SK-MEL-5 (cell line): ENCODE measurements at regions not wholly inside any gene's neighbourhood (a gene's known extent, or its start where the extent isn't known, plus 50 kb on each side); places are given as distances from the start of the nearest gene placed in this dataset.
A peak's percentile ranks its signal among the peaks of the same experiment; 100 is the strongest.

Experiments used
- DNase-seq: peaks from one replicate; pipeline ENCODE4 v3.0.0-alpha.2; 2016; ENCODE audit warnings: low read depth, low spot score
- in situ Hi-C: cut with HindIII; loops from 2 replicates; pipeline ENCODE4 v1.10.0; 2016; ENCODE audit warnings: low sequenced_read_pairs, high pct_unique_total_duplicates, low pct_unique_long_range_greater_than_20kb

DNA sequence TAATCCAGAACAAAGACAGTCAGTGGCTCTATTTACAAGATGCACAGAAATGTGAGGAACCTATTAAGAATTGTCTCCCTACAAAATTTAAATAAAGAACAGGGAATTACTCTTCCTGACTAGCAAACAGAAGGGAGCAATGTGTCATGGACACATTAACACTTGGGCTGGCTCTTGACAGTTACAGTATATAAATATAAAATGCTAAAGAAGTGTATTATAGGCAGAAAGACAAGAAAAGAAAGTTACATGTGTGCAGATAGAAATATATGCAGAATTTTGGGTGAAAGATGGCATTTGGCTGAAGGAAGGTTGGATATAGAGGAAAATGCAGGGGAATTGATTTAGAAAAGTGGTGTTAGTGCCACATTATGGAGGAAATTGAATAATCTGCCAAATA, 2257.1 kb upstream of the ACO1 start:
- no peak for DNase-seq
- in situ Hi-C loops: no loop called here

DNA sequence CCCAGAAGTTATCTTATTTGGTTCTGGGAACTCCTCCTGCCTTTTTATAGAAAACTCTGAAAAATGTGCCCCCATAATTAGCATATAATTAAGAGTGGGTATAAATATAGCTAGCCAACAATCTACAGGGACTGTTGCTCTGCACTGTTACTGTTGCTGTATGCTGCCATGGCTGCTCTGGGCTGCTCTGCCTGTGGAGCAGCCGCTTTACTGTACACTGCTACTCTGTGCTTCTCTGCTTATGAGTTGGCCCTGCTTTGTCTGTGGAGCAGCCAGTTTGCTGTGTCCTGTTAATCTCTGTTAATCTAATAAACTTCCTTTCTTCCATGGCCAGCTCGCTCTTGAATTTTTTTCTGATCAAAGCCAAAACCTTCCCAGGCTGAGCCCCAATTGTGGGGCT, 2244.0 kb upstream of the ACO1 start:
- DNase-seq: no peak
- in situ Hi-C loops: no loop called here

DNA sequence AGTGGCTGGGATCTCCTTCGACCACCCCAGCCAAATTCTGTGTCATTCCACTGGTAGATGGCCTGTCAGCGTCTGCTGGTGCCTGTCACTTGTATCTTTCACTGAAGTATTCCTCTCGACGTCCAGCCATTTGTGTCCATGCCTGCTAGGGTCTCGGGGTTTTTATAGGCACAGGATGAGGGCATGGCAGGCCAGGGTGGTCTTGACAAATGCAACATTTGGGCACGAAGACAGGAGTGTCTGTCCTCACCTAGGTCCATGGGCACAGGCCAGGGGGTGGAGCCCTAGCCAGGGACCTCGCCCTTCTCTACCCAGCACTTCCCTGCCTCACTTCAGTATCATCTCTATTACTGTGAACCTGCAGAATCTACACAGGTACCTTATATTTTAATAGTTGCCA, 2223.9 kb upstream of the ACO1 start:
- in situ Hi-C loops: no loop called here
- DNase-seq: no peak

DNA sequence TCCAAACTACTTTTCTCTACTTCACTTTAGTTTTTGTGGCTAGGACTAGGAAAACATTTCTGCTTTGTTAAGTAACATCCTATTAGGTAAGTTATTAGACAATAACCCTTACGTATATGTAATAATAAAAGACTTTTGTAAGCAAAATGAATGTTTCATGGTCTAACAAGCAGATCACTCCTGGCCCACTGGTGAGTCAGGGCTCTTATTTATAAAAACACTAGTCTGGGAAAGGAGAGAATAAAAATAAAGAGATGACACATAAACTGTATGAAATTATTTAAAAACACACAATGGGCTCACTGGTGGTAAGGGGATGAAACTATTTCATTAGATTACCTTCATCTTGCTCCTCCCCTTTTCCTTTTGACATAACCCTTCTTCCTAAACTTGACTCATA, 2212.2 kb upstream of the ACO1 start:
- DNase-seq: no peak
- in situ Hi-C loops: no loop called here

DNA sequence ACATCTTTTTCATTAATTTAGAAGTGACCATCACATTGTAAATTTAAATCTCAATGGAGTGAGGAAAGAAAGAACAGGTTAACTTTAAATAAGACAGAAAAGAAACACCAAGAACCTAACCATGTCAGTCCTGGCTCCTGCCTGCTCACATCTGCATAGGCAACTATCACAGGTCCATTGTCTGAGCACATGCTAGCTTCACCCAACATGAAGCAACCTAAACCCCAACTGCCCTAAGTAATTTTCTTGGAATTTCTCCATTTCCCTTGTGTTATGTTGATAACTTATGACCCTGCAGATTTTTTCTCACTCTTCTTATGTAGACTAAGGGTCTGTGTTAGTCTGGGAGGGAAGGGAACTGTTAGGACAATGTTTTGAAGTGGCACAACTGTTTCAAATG, 2205.8 kb upstream of the ACO1 start:
- in situ Hi-C loops: no loop called here

DNA sequence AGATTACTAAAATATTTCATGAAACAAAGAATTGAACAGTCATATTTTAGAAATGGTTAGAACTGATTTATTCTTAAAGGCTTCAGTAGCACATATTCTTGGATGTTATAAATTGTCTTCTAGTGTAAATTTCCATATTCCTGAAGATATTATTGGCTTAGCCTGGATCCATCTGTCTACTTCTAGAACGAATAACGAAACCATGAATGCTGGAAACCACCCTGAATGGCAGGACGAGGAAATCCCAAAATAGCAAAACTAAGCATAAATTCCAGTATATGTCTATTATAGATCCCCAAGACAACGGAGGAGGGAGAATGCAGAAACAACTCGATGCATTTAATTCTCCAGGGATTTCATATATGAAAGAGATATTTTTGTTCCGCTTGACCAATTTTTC, 2191.0 kb upstream of the ACO1 start:
- in situ Hi-C loops: no loop called here
- DNase-seq: no peak

More for the DNA sequence above, 2205.8 kb upstream of the ACO1 start:
- no peak for DNase-seq

DNA sequence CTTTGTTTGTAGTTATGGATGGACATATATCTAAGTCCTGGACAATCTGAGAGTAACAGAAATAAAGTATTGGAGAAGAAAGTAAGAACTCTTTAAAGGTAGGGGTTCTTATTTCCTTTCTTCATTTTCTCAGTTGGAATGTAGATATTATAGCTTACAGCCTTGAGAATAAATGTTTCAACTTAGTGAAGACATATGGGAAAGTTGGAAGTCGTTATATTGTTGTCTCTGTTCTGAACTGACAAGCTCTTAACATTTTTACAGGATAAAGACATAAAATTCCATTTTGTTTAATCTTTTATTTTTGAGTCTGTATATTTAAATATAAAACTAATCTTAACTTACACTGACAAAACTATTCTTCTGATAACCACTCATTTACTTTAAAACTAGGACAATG, 2187.5 kb upstream of the ACO1 start:
- in situ Hi-C loops: no loop called here
- no peak for DNase-seq

DNA sequence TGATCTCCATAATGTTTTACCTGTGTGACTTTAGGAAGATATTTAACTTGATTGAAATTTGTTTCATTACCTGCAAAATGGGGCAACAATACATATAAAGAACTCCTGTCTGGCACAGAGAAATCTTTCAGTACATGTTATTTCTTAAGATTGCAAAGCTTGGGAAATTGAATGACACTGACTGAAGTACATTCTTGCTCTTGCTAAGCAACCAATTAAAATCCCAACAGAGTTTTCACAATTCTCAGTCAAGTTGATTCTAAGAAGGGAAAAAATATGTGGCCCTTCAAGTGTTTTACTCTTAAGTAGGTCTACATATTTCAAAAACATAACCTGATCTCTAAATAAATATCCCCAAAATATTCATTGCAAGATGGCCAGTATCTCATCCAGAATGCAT, 2187.0 kb upstream of the ACO1 start:
- in situ Hi-C loops: no loop called here
- no peak for DNase-seq

DNA sequence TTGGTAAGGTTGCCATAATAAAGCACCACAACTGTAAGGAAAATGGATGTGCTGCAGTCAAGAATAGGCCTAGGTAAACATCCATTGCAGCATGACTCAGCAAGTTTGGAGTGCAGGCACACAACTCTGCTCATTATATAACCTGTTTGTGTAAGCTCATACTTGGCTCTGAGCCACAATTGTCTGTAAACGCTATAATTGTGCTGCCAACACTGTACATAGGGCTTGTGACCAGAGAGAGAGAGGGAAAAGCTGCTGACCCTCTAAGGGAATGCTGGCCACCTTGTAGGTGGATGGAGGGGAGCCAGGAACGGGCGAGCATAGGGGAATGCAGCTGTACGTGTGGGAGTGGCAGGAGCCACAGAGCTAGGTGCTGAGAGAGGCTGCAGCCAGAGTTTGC, 2186.5 kb upstream of the ACO1 start:
- DNase-seq: no peak
- in situ Hi-C loops: no loop called here

DNA sequence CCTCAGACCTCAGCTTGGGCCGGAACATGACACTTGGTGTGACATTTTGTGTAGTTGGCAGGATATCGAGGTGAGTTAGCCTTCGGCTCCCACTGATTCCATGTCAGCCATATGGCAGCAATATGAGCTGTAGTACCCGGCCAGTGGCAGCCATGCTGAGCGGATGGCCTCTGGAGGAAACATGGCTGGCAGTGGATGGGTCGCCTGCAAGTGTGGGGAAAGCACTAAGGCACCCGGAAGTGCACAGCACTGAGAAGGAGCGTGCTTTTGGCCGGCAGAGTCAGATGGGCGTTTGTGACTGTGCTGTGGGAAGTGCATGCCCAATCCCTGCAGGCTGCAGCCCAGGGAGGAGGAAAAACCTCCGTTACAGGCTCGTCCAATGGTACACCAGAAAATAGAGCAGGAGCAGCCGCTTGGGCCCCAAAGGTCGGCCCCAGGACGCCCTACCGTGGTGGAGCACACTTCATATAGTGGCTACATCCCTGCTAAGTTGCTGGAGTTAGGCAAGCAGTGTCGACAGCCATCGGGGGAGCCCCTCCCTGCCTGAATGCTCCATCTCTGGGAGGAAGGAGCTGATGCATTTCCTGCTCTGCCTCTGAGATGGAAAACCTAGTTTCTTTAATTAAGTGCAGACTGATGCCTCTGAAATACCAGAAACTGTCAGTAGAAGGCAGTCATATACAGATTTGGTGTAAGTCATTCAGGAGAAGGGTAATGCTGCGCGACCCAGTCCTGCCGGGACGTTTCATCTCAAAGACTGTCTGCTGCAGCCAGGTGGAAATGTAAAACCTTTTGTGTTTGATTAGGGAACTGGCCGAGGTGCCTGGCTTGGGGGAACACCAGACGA, 2185.8 kb upstream of the ACO1 start:
- in situ Hi-C loops: no loop called here
- DNase-seq: peak; percentile 18

DNA sequence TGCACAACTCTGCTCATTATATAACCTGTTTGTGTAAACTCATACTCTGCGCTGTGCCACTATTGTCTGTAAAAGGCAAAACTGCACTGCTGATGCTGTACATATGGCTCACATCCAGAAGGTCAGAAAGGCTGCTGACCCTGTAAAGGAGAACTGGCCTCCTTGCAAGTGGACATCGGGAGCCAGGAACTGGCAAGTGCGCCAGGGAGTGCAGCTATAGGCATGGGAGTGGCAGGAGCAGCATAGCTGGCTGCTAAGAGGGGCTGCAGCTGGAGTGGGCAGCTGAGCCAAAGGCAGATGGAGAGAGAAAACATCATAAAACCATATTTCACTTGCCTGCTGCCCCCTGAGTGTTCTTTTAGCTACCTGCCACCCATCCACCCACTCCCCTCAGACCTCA, 2183.4 kb upstream of the ACO1 start:
- in situ Hi-C loops: no loop called here
- no peak for DNase-seq

DNA sequence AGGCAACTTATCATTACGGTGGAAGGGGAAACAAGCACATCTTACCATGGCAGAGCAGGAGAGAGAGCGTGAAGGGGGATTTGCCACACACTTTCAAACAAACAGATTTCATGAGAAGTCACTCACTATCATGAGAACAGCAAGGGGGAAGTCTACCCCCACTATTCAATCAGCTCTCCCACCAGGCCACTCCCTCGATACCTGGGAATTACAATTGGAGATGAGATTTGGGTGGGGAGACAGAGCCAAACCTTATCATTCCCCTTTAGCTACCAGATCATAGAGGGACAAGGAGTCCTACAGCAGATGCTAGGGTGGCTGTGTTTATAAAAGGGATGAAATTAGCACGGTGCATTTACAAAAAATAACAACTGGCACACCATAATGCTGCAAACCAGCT, 2149.4 kb upstream of the ACO1 start:
- in situ Hi-C loops: no loop called here
- DNase-seq: no peak

DNA sequence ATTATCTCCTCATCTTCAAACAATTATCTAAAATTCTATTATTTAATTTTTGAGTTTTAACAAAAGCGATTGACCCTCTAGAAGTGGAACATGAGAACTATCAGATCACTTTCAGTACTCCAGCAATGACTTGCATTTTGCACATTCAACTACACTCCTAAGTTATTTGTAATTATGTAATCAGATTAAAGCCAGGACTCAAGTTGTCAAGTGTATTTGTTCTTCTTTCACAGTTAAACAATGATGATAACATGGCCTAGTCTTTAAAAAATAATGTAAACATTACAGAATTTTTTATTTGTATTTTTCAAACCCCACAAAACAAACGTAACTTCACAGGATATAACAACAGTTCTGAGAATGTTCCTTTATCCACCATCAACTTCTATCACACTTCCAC, 2148.9 kb upstream of the ACO1 start:
- no peak for DNase-seq

DNA sequence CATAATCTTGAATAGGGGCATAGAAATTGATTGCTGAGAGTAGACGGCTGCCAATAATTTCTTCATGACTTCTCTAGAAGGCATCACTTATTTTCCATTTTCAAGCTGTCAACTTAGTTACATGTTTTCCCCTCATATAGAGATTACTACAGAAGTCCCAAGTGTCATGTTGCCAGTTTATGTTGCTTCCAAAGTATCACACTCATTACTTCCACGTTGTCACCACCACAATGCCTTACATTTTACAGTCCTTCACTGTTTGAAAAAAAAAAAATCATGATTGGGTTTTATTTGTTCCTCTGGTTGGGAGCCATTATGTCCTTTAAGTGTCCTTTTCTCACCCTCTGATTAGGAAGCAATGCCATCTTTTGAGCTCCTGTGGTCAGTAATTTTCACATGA, 2144.6 kb upstream of the ACO1 start:
- DNase-seq: no peak
- in situ Hi-C loops: no loop called here

More for the DNA sequence above, 2148.9 kb upstream of the ACO1 start:
- in situ Hi-C loops: no loop called here

DNA sequence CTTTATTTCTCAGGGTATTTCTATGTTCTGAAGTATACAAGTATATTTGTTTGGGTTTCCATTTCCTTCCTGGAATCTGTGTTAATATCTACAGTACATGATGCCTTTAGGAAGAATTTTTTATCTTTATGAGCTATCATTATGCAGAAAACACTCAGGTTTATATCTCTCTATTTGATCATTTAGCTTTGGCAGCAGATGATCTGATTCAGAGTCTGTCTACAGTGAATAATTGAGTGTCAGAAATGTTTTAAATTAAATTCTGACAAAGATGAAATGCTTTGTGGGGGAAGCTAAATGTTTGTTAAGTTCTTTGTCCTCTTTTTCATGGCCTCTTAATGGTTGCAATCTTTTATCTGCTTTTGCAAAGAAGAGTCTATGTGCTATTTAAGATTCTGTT, 2141.0 kb upstream of the ACO1 start:
- in situ Hi-C loops: no loop called here
- no peak for DNase-seq

DNA sequence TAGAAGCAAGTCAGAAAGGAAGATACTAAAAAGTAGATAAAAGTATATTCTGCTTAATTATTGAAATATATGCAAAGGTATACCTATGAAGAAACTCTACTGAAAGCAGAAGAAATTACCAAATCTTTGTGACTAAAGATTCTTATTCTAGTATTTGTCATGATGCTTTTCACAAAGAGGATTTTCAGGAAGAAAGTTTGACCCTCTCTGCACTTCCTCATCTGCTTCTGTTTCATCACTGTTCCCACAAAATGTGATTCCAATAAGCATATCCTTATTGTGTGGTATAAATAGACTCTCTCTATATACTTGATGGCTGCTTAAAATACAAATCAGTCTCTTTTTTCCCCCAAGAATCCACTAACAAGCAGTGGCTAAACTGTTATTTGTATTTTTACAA, 2139.6 kb upstream of the ACO1 start:
- in situ Hi-C loops: no loop called here
- DNase-seq: no peak

DNA sequence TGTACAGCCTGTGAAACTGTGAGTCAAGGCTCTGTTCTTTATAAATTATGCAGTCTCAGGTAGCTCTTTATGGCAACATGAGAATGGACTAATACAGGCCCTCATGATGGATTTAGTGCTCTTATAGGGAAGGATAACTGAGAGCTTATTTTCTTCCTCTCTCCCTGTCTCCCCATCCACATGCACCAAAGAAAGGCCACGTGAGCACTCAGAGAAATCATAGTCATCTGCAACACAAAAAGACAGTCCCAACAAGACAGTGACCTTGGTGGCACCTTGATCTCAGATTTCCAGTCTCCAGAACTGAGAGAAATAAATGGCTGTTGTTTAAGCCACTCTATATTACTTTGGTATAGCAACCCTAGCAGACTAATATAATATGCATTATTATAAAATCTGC, 2133.6 kb upstream of the ACO1 start:
- no peak for DNase-seq
- in situ Hi-C loops: no loop called here

DNA sequence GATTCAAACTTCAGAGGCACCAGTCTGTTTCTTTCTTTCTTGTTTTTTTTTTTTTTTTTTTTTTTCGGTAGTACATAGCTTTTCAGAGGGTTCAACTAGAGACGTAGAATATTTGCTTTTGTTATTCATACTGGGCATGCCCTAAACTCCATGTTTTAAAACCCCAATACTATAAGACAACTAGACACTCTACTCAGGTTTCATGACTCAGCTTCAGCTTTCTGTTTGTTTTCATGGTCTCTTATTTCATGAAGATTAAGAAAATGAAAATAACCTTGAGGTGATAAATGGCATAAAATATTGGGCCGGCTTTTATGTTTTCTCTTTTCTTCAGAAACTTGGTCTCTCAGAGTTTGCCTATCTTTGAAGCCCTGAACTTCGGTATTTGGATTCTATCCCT, 2126.3 kb upstream of the ACO1 start:
- in situ Hi-C loops: no loop called here
- DNase-seq: no peak

DNA sequence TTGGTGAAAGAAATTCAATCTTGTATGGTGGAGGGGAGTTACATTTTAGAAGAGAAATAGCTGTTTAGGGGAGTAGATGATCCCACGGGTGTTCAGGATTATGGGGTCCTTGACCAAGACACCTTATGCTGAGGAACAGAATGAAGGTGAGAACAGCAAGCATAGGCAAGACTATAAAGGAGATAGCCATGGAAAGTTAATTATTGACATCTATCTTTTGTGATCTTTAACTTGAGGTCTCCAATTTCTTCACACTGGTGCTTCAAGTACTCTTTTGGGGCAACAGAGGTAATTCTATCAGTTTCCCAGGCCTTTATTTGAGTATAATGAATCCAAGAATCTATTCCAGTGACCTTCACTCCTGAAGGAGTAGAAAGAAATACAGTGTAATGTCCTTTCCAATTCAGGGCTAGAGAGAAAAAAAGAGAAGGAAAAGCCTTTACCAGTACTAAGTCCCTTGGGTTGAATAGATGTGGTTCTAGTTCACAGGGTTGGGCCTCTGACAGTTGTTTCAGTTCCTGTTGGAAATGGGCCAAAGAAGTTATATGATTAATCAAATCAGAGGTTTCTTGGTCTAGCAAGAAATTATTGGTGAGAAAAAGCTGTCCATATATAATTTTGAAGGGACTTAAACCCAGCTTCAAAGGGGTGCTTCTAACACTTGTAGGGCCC, 2104.1 kb upstream of the ACO1 start:
- no peak for DNase-seq
- in situ Hi-C loops: no loop called here
